H1 (cell line): ENCODE measurements at regions not wholly inside any gene's neighbourhood (a gene's known extent, or its start where the extent isn't known, plus 50 kb on each side); places are given as distances from the start of the nearest gene placed in this dataset.

ENCODE experiments used
- CTCF ChIA-PET: fragments of 300-600 bp; sonication (Branson Sonifier 250); formaldehyde crosslinking; loops from one replicate; lab custom pipeline; 2021; ENCODE audit not compliant: partially characterized antibody; lab: Charles Lee
- POLR2A ChIA-PET: fragments of 300-600 bp; sonication (Branson Sonifier 250); formaldehyde crosslinking; loops from one replicate; lab custom pipeline; 2021; ENCODE audit warnings: inconsistent platforms; ENCODE audit not compliant: partially characterized antibody; lab: Charles Lee
- DNase-seq, 2 experiments: peaks; one replicate each; pipeline versions ENCODE4 v3.0.0 to v3.0.0-alpha.2; 2010 to 2022; ENCODE audit warnings: low spot score in 2 of 2, low read depth in 1 of 2, mixed read lengths in 1 of 2
- FAIRE-seq: peaks from 2 replicates; lab custom pipeline; 2011; peaks lifted over from hg19 to GRCh38; lab: Jason Lieb, UNC
- H2AFZ ChIP-seq: 2 replicates; pipeline ENCODE4 v1.8.1; 2012; ENCODE audit warnings: low read length, inconsistent platforms
- H2AK5ac ChIP-seq: 2 replicates; pipeline ENCODE4 v1.6.1; 2013; ENCODE audit warnings: low read depth, low read length
- H2BK120ac ChIP-seq: replicated peaks from 2 replicates; pipeline ENCODE3; 2013; ENCODE audit warnings: low read depth, low read length, inconsistent platforms
- H2BK12ac ChIP-seq: 2 replicates; pipeline ENCODE4 v1.6.1; 2013; ENCODE audit warnings: low read depth, low read length
- H2BK15ac ChIP-seq: 2 replicates; pipeline ENCODE4 v1.6.1; 2013; ENCODE audit warnings: low read length
- H2BK20ac ChIP-seq: 2 replicates; pipeline ENCODE4 v1.6.1; 2013; ENCODE audit warnings: low read length
- H2BK5ac ChIP-seq: 2 replicates; pipeline ENCODE4 v1.6.1; 2013; ENCODE audit warnings: low read depth, low read length
- H3K14ac ChIP-seq: 2 replicates; pipeline ENCODE4 v1.6.1; 2013; ENCODE audit warnings: inconsistent platforms; ENCODE audit not compliant: insufficient read length
- H3K18ac ChIP-seq: 2 replicates; pipeline ENCODE4 v1.6.1; 2013; ENCODE audit warnings: low read length; ENCODE audit errors: extremely low read depth
- H3K23ac ChIP-seq: 2 replicates; pipeline ENCODE4 v1.6.1; 2013; ENCODE audit warnings: inconsistent platforms; ENCODE audit not compliant: insufficient read length
- H3K23me2 ChIP-seq: 2 replicates; pipeline ENCODE4 v1.6.1; 2013; ENCODE audit warnings: low read depth, low read length
- H3K27ac ChIP-seq: 2 replicates; pipeline ENCODE4 v1.6.1; 2011; ENCODE audit warnings: low read depth, low read length, inconsistent platforms
- H3K27me3 ChIP-seq, 4 experiments: replicated peaks in 1 of 4; 1 replicate in 1 of 4; 2 replicates in 3 of 4; pipeline versions ENCODE4 v1.6.1 to v1.8.1; 2011 to 2013; ENCODE audit warnings: low read length in 3 of 4, mild to moderate bottlenecking in 3 of 4, inconsistent platforms in 2 of 4, mixed read lengths in 2 of 4, moderate library complexity in 1 of 4; ENCODE audit not compliant: control insufficient read depth in 3 of 4, insufficient read depth in 3 of 4; ENCODE audit errors: extremely low read depth in 1 of 4
- H3K36me3 ChIP-seq, 4 experiments: 2 replicates each; pipeline versions ENCODE4 v1.6.1 to v1.8.1; 2011 to 2013; ENCODE audit warnings: mild to moderate bottlenecking in 4 of 4, low read length in 3 of 4, moderate library complexity in 2 of 4, control low read depth in 1 of 4, inconsistent platforms in 1 of 4; ENCODE audit not compliant: insufficient read depth in 4 of 4, control insufficient read depth in 2 of 4
- H3K4ac ChIP-seq: replicated peaks from 2 replicates; pipeline ENCODE3; 2013; ENCODE audit warnings: low read length, low read depth, mixed read lengths, inconsistent platforms; ENCODE audit not compliant: insufficient read length
- H3K4me1 ChIP-seq, 4 experiments: replicated peaks in 1 of 4; 1 replicate in 1 of 4; 2 replicates in 3 of 4; pipeline versions ENCODE4 v1.6.1 to v1.8.1; 2011 to 2013; ENCODE audit warnings: low read length in 3 of 4, inconsistent platforms in 2 of 4, mixed read lengths in 1 of 4; ENCODE audit not compliant: insufficient read depth in 4 of 4, control insufficient read depth in 3 of 4
- H3K4me2 ChIP-seq, 2 experiments: 2 replicates each; pipeline versions ENCODE4 v1.6.1 to v1.8.1; 2011 to 2013; ENCODE audit warnings: low read depth in 2 of 2, low read length in 2 of 2, control low read depth in 1 of 2, inconsistent platforms in 1 of 2, mild to moderate bottlenecking in 1 of 2; ENCODE audit not compliant: insufficient read depth in 1 of 2
- H3K4me3 ChIP-seq, 4 experiments: fragments of 200-600, 300-600 bp in 1 of 4; sonication (generic), shearing (Covaris generic), sonication (Bioruptor Twin) in 1 of 4; 2 replicates each; pipeline versions ENCODE4 v1.5.1 to v1.8.1; 2011 to 2016; ENCODE audit warnings: low read length in 4 of 4, low read depth in 3 of 4, control low read depth in 2 of 4, inconsistent platforms in 2 of 4, mild to moderate bottlenecking in 2 of 4, mixed read lengths in 1 of 4, moderate library complexity in 1 of 4; ENCODE audit not compliant: insufficient read depth in 2 of 4; ENCODE audit errors: extremely low read depth in 1 of 4
- H3K56ac ChIP-seq: replicated peaks from 2 replicates; pipeline ENCODE3; 2013; ENCODE audit warnings: low read depth, mild to moderate bottlenecking, mixed read lengths, low read length, inconsistent platforms; ENCODE audit not compliant: insufficient read length
- H3K79me1 ChIP-seq: 2 replicates; pipeline ENCODE4 v1.6.1; 2013; ENCODE audit warnings: low read depth, low read length, control low read depth
- H3K79me2 ChIP-seq, 2 experiments: 2 replicates each; pipeline versions ENCODE4 v1.6.1 to v1.8.1; 2012 to 2013; ENCODE audit warnings: low read length in 2 of 2, mild to moderate bottlenecking in 2 of 2, inconsistent platforms in 1 of 2; ENCODE audit not compliant: insufficient read depth in 2 of 2, control insufficient read depth in 1 of 2
- H3K9ac ChIP-seq, 4 experiments: replicated peaks in 1 of 4; 1 replicate in 1 of 4; 2 replicates in 3 of 4; pipeline versions ENCODE4 v1.6.1 to v1.8.1; 2011 to 2013; ENCODE audit warnings: low read depth in 3 of 4, low read length in 3 of 4, control low read depth in 2 of 4, mild to moderate bottlenecking in 2 of 4, moderate library complexity in 2 of 4, inconsistent platforms in 1 of 4; ENCODE audit errors: extremely low read depth in 1 of 4
- H3K9me3 ChIP-seq, 2 experiments: 2 replicates each; pipeline versions ENCODE4 v1.6.1 to v1.8.1; 2012 to 2013; ENCODE audit warnings: mild to moderate bottlenecking in 2 of 2, moderate library complexity in 2 of 2, control low read depth in 1 of 2, inconsistent platforms in 1 of 2, low read depth in 1 of 2, low read length in 1 of 2, mixed read lengths in 1 of 2; ENCODE audit not compliant: insufficient read depth in 2 of 2
- H4K20me1 ChIP-seq, 2 experiments: replicated peaks in 1 of 2; 2 replicates each; pipeline versions ENCODE3 to v1.8.1; 2011 to 2013; ENCODE audit warnings: inconsistent platforms in 2 of 2, low read length in 2 of 2, mild to moderate bottlenecking in 1 of 2; ENCODE audit not compliant: insufficient read depth in 2 of 2, control insufficient read depth in 1 of 2
- H4K5ac ChIP-seq: 2 replicates; pipeline ENCODE4 v1.6.1; 2013; ENCODE audit warnings: low read length, low read depth, mixed read lengths, inconsistent platforms; ENCODE audit not compliant: insufficient read length
- H4K8ac ChIP-seq: 2 replicates; pipeline ENCODE4 v1.8.0; 2013; ENCODE audit warnings: mild to moderate bottlenecking, moderate library complexity, low read length, inconsistent platforms; ENCODE audit not compliant: insufficient read depth; ENCODE audit errors: extremely low read depth
- H4K91ac ChIP-seq: replicated peaks from 2 replicates; pipeline ENCODE3; 2013; ENCODE audit warnings: low read length, mixed read lengths, inconsistent platforms; ENCODE audit not compliant: insufficient read length
- WGBS, 2 experiments: shearing (Covaris generic) in 1 of 2; methylation state at CpG; one replicate each; pipeline versions ENCODE4 v1.1.6 to v1.1.7; 2013 to 2015; ENCODE audit warnings: low lambda C conversion rate in 2 of 2, mixed read lengths in 2 of 2, inconsistent platforms in 1 of 2, low coverage in 1 of 2, missing lambda C conversion rate in 1 of 2; ENCODE audit not compliant: insufficient replicate concordance in 2 of 2, insufficient coverage in 1 of 2, insufficient read length in 1 of 2; ENCODE audit errors: extremely low coverage in 1 of 2, missing lambda C conversion rate in 1 of 2; 5-methylcytosine and 5-hydroxymethylcytosine counted together
- TF ChIP-seq, protein P1 (sequence below): IDR thresholded peaks from 2 replicates; pipeline ENCODE4 v1.6.1; 2012; ENCODE audit warnings: inconsistent platforms

DNA sequence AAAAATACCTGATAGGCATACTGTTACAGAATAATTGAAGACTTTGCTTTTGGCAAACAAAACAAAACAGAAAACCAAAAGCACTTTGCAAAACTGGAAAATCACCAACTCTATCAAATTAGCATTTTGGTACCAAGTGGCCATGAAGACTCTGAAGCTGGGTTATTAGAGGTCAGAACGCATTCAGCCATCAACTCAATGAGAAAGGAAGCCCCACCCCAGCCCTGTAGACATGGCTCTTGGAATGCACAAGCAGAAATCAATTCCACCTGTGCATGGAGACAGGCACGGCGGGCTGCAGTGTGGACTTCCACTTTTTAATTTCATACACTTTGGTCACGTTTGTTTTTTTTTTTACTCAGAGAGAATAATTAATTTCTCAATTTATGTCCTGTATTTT lies 93.6 kb upstream of the DHX15 start:
- Histone ChIP-seq H3K23me2 (no peaks in the 10 kb centered on the region; the same call in 1 of the 2 replicates), H2BK5ac (no peak overlapping the region), H3K4me3 (no peak overlapping the region), H3K18ac (no peak overlapping the region), H2BK15ac (no peak overlapping the region), H3K4me2 (no peak overlapping the region), H3K23ac (no peak overlapping the region), H2AK5ac (no peak overlapping the region), H3K27me3 (no peaks in the 10 kb centered on the region), H2AFZ (no peak overlapping the region), H3K79me1 (no peaks in the 10 kb centered on the region), H3K9me3 (peaks cover 5 to 9% of the 10 kb centered on the region in 2 experiments; a peak in 3 of 4 replicates), H3K36me3 (no peaks in the 10 kb centered on the region; a peak in 1 of 8 replicates), H4K20me1 (no peaks in the 10 kb centered on the region), H3K4ac (no peak overlapping the region), H3K27ac (no peak overlapping the region), H2BK120ac (no peak overlapping the region), H4K91ac (no peak overlapping the region), H2BK12ac (no peak overlapping the region), H2BK20ac (no peak overlapping the region), H4K5ac (no peak overlapping the region), H3K14ac (no peak overlapping the region), H3K4me1 (peaks cover 0 to 11% (median 5%) of the 10 kb centered on the region in 4 experiments; a peak in 5 of 7 replicates), H3K79me2 (no peaks in the 10 kb centered on the region), H4K8ac (no peak overlapping the region), H3K56ac (no peak overlapping the region), H3K9ac (no peak overlapping the region)
- FAIRE-seq (no peak), DNase-seq (no peak)
- TF ChIP-seq, protein P1, sequence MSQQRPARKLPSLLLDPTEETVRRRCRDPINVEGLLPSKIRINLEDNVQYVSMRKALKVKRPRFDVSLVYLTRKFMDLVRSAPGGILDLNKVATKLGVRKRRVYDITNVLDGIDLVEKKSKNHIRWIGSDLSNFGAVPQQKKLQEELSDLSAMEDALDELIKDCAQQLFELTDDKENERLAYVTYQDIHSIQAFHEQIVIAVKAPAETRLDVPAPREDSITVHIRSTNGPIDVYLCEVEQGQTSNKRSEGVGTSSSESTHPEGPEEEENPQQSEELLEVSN: no peak
- ChIA-PET POLR2A (interaction anchor here (1.0 kb wide), 1 partner anchor 11 kb away, joined by 3 read pairs; no protein-coding TSS in a partner anchor), CTCF (interaction anchor here (1.0 to 1.3 kb wide), 2 partner anchors 10 to 11 kb away, joined by 3 read pairs; no protein-coding TSS in a partner anchor)
- 88% methylated on average over 4 of the region's 4 CpGs; no CpG with 5 or more reads in 1 of the 2 experiments for WGBS, 2 experiments
